ENCODE measurements at regions not wholly inside any gene's neighbourhood (a gene's known extent, or its start where the extent isn't known, plus 50 kb on each side); places are given as distances from the start of the nearest gene placed in this dataset.

- no peaks in the 10 kb centered on the region for H3F3A ChIP-seq (ENCODE audit: insufficient read depth, low read length, poor library complexity, severe bottlenecking)
- H3K9ac ChIP-seq (ENCODE audit: low read length): no peak overlapping the region
- no peaks in the 10 kb centered on the region for H3K79me2 ChIP-seq (replicated peaks; ENCODE audit: insufficient read depth, low read length)
- no peaks in the 10 kb centered on the region for H3K9me2 ChIP-seq (ENCODE audit: insufficient read depth, low read length)
- H2AFZ ChIP-seq (ENCODE audit: low read depth, low read length): no peak overlapping the region
- no peaks in the 10 kb centered on the region for H3K9me3 ChIP-seq (ENCODE audit: low read length)
- H3K27ac ChIP-seq (ENCODE audit: low read length): no peak overlapping the region
- TF ChIP-seq RAD21 (conservative IDR thresholded peaks at IDR 0.05) (no peak), EZH2 (IDR thresholded peaks at IDR 0.05; ENCODE audit: borderline replicate concordance, insufficient read depth, low read length, poor library complexity, severe bottlenecking) (no peak), REST (IDR thresholded peaks at IDR 0.05; ENCODE audit: borderline replicate concordance) (no peak), SMC3 (conservative IDR thresholded peaks at IDR 0.05; ENCODE audit: poor library complexity) (no peak), CTCF (IDR thresholded peaks at IDR 0.05; ENCODE audit: poor library complexity, severe bottlenecking) (no peak), EP300 (conservative IDR thresholded peaks at IDR 0.05; ENCODE audit: poor library complexity, severe bottlenecking) (no peak), POLR2AphosphoS5 (IDR thresholded peaks at IDR 0.05) (no peak), MXI1 (conservative IDR thresholded peaks at IDR 0.05; ENCODE audit: poor library complexity, severe bottlenecking) (no peak), TAF1 (IDR thresholded peaks at IDR 0.05; ENCODE audit: low read depth) (no peak)
- H3K4me3 ChIP-seq (ENCODE audit: low read length): no peak overlapping the region
- H3K4me2 ChIP-seq (ENCODE audit: low read length): no peak overlapping the region
- no peaks in the 10 kb centered on the region for H4K20me1 ChIP-seq (ENCODE audit: insufficient read depth)
- no peaks in the 10 kb centered on the region for H3K36me3 ChIP-seq (ENCODE audit: insufficient read depth, low read length)
- H3K27me3 ChIP-seq (ENCODE audit: insufficient read depth, low read depth, low read length): no peaks in the 10 kb centered on the region
Measured at GRCh38 chr22:22037229-22037628, 54.6 kb upstream of the TOP3B start.

GRCh38 chr22:22036588-22036987 is 54.0 kb upstream of the TOP3B start:
- Histone ChIP-seq H3K27ac (ENCODE audit: low read length) (no peak overlapping the region), H3F3A (ENCODE audit: insufficient read depth, low read length, poor library complexity, severe bottlenecking) (no peaks in the 10 kb centered on the region), H3K9ac (ENCODE audit: low read length) (no peak overlapping the region), H3K4me3 (ENCODE audit: low read length) (no peak overlapping the region), H4K20me1 (ENCODE audit: insufficient read depth) (no peaks in the 10 kb centered on the region), H3K27me3 (ENCODE audit: insufficient read depth, low read depth, low read length) (no peaks in the 10 kb centered on the region), H3K79me2 (replicated peaks; ENCODE audit: insufficient read depth, low read length) (no peaks in the 10 kb centered on the region), H3K4me2 (ENCODE audit: low read length) (no peak overlapping the region), H3K36me3 (ENCODE audit: insufficient read depth, low read length) (no peaks in the 10 kb centered on the region), H3K9me3 (ENCODE audit: low read length) (no peaks in the 10 kb centered on the region), H2AFZ (ENCODE audit: low read depth, low read length) (no peak overlapping the region), H3K9me2 (ENCODE audit: insufficient read depth, low read length) (no peaks in the 10 kb centered on the region)
- TF ChIP-seq SMC3 (conservative IDR thresholded peaks at IDR 0.05; ENCODE audit: poor library complexity) (no peak), REST (IDR thresholded peaks at IDR 0.05; ENCODE audit: borderline replicate concordance) (no peak), CTCF (IDR thresholded peaks at IDR 0.05; ENCODE audit: poor library complexity, severe bottlenecking) (no peak), EZH2 (IDR thresholded peaks at IDR 0.05; ENCODE audit: borderline replicate concordance, insufficient read depth, low read length, poor library complexity, severe bottlenecking) (no peak), POLR2AphosphoS5 (IDR thresholded peaks at IDR 0.05) (no peak), MXI1 (conservative IDR thresholded peaks at IDR 0.05; ENCODE audit: poor library complexity, severe bottlenecking) (no peak), TAF1 (IDR thresholded peaks at IDR 0.05; ENCODE audit: low read depth) (no peak), RAD21 (conservative IDR thresholded peaks at IDR 0.05) (no peak), EP300 (conservative IDR thresholded peaks at IDR 0.05; ENCODE audit: poor library complexity, severe bottlenecking) (no peak)
